Endothelial cell of umbilical vein (primary cell): ENCODE measurements at regions not wholly inside any gene's neighbourhood (a gene's known extent, or its start where the extent isn't known, plus 50 kb on each side); places are given as distances from the start of the nearest gene placed in this dataset.

ENCODE experiments used
- BruUV-seq: library from RNA; stranded (reverse); fragments of 400-500 nt; replicated peaks from 2 replicates; lab custom pipeline; 2021; lab: Mats Ljungman, UMichigan
- CTCF ChIA-PET: fragments of 300-600, 350-600 bp; sonication (Branson Sonifier 250); formaldehyde crosslinking; loops from one replicate; lab custom pipeline; 2021; ENCODE audit warnings: antibody characterized with exemption, inconsistent platforms; lab: Charles Lee
- POLR2A ChIA-PET: fragments of 300-600, 350-600 bp; sonication (Branson Sonifier 250); formaldehyde crosslinking; loops from one replicate; lab custom pipeline; 2021; ENCODE audit warnings: antibody characterized with exemption, inconsistent platforms; lab: Charles Lee
- DNase-seq: peaks from one replicate; pipeline ENCODE4 v3.0.0-alpha.2; 2011; ENCODE audit warnings: low read depth, low spot score
- FAIRE-seq: peaks from 2 replicates; lab custom pipeline; 2011; peaks lifted over from hg19 to GRCh38; lab: Jason Lieb, UNC
- H2AFZ ChIP-seq: 2 replicates; pipeline ENCODE4 v1.6.0; 2012; ENCODE audit warnings: low read depth, low read length, control low read depth, inconsistent platforms
- H3K27ac ChIP-seq: 2 replicates; pipeline ENCODE4 v1.5.1; 2011; ENCODE audit warnings: low read depth, mild to moderate bottlenecking, control low read depth, low read length, moderate library complexity; ENCODE audit not compliant: insufficient read depth
- H3K27me3 ChIP-seq, 2 experiments: 2 replicates each; pipeline versions ENCODE4 v1.6.0 to v1.6.1; 2011; ENCODE audit warnings: low read length in 2 of 2, mixed read lengths in 1 of 2; ENCODE audit not compliant: control insufficient read depth in 2 of 2, insufficient read depth in 2 of 2
- H3K36me3 ChIP-seq, 2 experiments: 2 replicates in 1 of 2; 3 replicates in 1 of 2; pipeline ENCODE4 v1.5.1; 2011; ENCODE audit warnings: low read length in 2 of 2, mild to moderate bottlenecking in 1 of 2, moderate library complexity in 1 of 2; ENCODE audit not compliant: control insufficient read depth in 2 of 2, insufficient read depth in 2 of 2; ENCODE audit errors: extremely low read depth in 1 of 2
- H3K4me1 ChIP-seq: 3 replicates; pipeline ENCODE4 v1.5.1; 2011; ENCODE audit warnings: mild to moderate bottlenecking, low read length; ENCODE audit not compliant: control insufficient read depth, insufficient read depth; ENCODE audit errors: extremely low read depth
- H3K4me2 ChIP-seq: 2 replicates; pipeline ENCODE4 v1.6.1; 2011; ENCODE audit warnings: low read length, control low read depth, mixed read lengths; ENCODE audit not compliant: insufficient read depth
- H3K4me3 ChIP-seq, 3 experiments: fragments of 200-600 bp in 1 of 3; sonication (generic), shearing (Covaris generic) in 1 of 3; replicated peaks in 1 of 3; 2 replicates each; pipeline ENCODE4 v1.5.1; 2011 to 2016; ENCODE audit warnings: control low read depth in 3 of 3, low read length in 3 of 3, mild to moderate bottlenecking in 2 of 3, inconsistent platforms in 1 of 3, low read depth in 1 of 3, moderate library complexity in 1 of 3; ENCODE audit not compliant: insufficient read depth in 1 of 3
- H3K79me2 ChIP-seq: 2 replicates; pipeline ENCODE4 v1.6.0; 2012; ENCODE audit warnings: low read length, inconsistent platforms; ENCODE audit not compliant: control insufficient read depth, insufficient read depth
- H3K9ac ChIP-seq: replicated peaks from 2 replicates; pipeline ENCODE3; 2011; ENCODE audit warnings: low read length, control low read depth; ENCODE audit not compliant: insufficient read depth; ENCODE audit errors: extremely low read depth
- H3K9me1 ChIP-seq: replicated peaks from 3 replicates; pipeline ENCODE4 v1.6.0; 2011; ENCODE audit warnings: mild to moderate bottlenecking, low read length; ENCODE audit not compliant: control insufficient read depth, insufficient read depth; ENCODE audit errors: extremely low read depth
- H3K9me3 ChIP-seq: replicated peaks from 2 replicates; pipeline ENCODE4 v1.5.1; 2012; ENCODE audit warnings: low read length, inconsistent platforms; ENCODE audit not compliant: control insufficient read depth, insufficient read depth
- H4K20me1 ChIP-seq: replicated peaks from 2 replicates; pipeline ENCODE3; 2011; ENCODE audit warnings: mild to moderate bottlenecking, low read length; ENCODE audit not compliant: control insufficient read depth, insufficient read depth; ENCODE audit errors: extremely low read depth
- CTCF ChIP-seq, 2 donors: IDR thresholded peaks; 1 replicate in 1 of 2; 2 replicates in 1 of 2; pipeline ENCODE4 v1.5.1; 2011; ENCODE audit warnings: low read length in 2 of 2, mild to moderate bottlenecking in 2 of 2, moderate library complexity in 2 of 2, control low read depth in 1 of 2, inconsistent platforms in 1 of 2, low read depth in 1 of 2; ENCODE audit not compliant: insufficient read depth in 1 of 2; ENCODE audit errors: extremely low read depth in 1 of 2
- EZH2 ChIP-seq: IDR thresholded peaks from 2 replicates; pipeline ENCODE4 v1.6.1; 2012; ENCODE audit warnings: borderline replicate concordance, low read depth, mild to moderate bottlenecking, moderate library complexity, low read length, inconsistent platforms; ENCODE audit not compliant: severe bottlenecking
- FOS ChIP-seq: IDR thresholded peaks from 2 replicates; pipeline ENCODE4 v1.6.1; 2011; ENCODE audit warnings: mild to moderate bottlenecking, low read length, moderate library complexity, borderline replicate concordance; ENCODE audit not compliant: insufficient read depth
- GATA2 ChIP-seq: IDR thresholded peaks from 2 replicates; pipeline ENCODE4 v1.7.0; 2011; ENCODE audit warnings: low read depth, mild to moderate bottlenecking, moderate library complexity, mixed read lengths, low read length; ENCODE audit not compliant: insufficient read length, insufficient read depth
- JUN ChIP-seq: IDR thresholded peaks from 2 replicates; pipeline ENCODE4 v1.6.1; 2011; ENCODE audit warnings: borderline replicate concordance, low read depth; ENCODE audit not compliant: insufficient read length, insufficient read depth
- MAX ChIP-seq: IDR thresholded peaks from 2 replicates; pipeline ENCODE4 v1.6.1; 2011; ENCODE audit not compliant: insufficient read depth, insufficient read length
- MYC ChIP-seq: IDR thresholded peaks from one replicate; pipeline ENCODE4 v1.6.1; 2011; ENCODE audit warnings: mild to moderate bottlenecking, low read depth, low read length
- POLR2A ChIP-seq: IDR thresholded peaks from 2 replicates; pipeline ENCODE4 v1.6.1; 2012; ENCODE audit warnings: low read depth, mild to moderate bottlenecking, control low read depth, low read length
- POLR2AphosphoS5 ChIP-seq: IDR thresholded peaks from 2 replicates; pipeline ENCODE4 v1.6.1; 2012; ENCODE audit warnings: low read depth, mild to moderate bottlenecking, control low read depth, low read length, moderate library complexity; ENCODE audit not compliant: insufficient read depth
- dilution Hi-C: fragments of 300-500 bp; cut with MboI; formaldehyde crosslinking; loops from one replicate; pipeline ENCODE4 v1.15.0; 2019; ENCODE audit warnings: low sequenced_read_pairs; ENCODE audit not compliant: extremely low pct_ligation_motif_present
- intact Hi-C: fragments of 100-400 bp; cut with micrococcal nuclease; formaldehyde crosslinking; loops from one replicate; pipeline ENCODE4 v1.10.0; 2022

GRCh38 chr16:59242556-59242955 lies 508.4 kb upstream of the GOT2 start:
- no peaks in the 10 kb centered on the region for H3K4me1 ChIP-seq
- no peaks in the 10 kb centered on the region for H3K9me1 ChIP-seq
- CTCF ChIA-PET: no interaction called here
- no peak overlapping the region for H3K27ac ChIP-seq
- H2AFZ ChIP-seq: no peak overlapping the region
- H3K4me2 ChIP-seq: no peak overlapping the region
- POLR2A ChIA-PET: no interaction called here
- no peak overlapping the region for H3K9ac ChIP-seq
- TF ChIP-seq POLR2AphosphoS5 (no peak), FOS (no peak), MYC (no peak), MAX (no peak), POLR2A (no peak), CTCF (IDR thresholded peaks at IDR 0.05; ENCODE audit: extremely low read depth in 1 of 2, insufficient read depth in 1 of 2, low read depth in 1 of 2, low read length in 2 of 2) (no peak), EZH2 (no peak), JUN (no peak), GATA2 (no peak)
- no peaks in the 10 kb centered on the region for H3K9me3 ChIP-seq
- DNase-seq (no peak), FAIRE-seq (no peak)
- H3K79me2 ChIP-seq: no peaks in the 10 kb centered on the region
- H4K20me1 ChIP-seq: no peaks in the 10 kb centered on the region
- intact Hi-C loops: no loop called here
- no peak overlapping the region for H3K4me3 ChIP-seq
- H3K27me3 ChIP-seq: no peaks in the 10 kb centered on the region
- H3K36me3 ChIP-seq: no peaks in the 10 kb centered on the region
- dilution Hi-C loops: no loop called here
- no TSS peak for BruUV-seq
